ENCODE measurements at regions not wholly inside any gene's neighbourhood (a gene's known extent, or its start where the extent isn't known, plus 50 kb on each side); places are given as distances from the start of the nearest gene placed in this dataset.

- no peak overlapping the region for H3K4me3 ChIP-seq
- H3K9ac ChIP-seq (ENCODE audit: insufficient read depth in 1 of 2, low read depth in 2 of 2, low read length in 2 of 2), result no peak overlapping the region
- H2AFZ ChIP-seq (ENCODE audit: low read depth, low read length), result no peak overlapping the region
- FAIRE-seq (no peak), DNase-seq (ENCODE audit: extremely low read depth in 1 of 4, low spot score in 3 of 4) (no peak), ATAC-seq (no peak)
- no peaks in the 10 kb centered on the region for H3K9me1 ChIP-seq (ENCODE audit: control insufficient read depth, insufficient read depth, low read length)
- H3K36me3 ChIP-seq (ENCODE audit: control insufficient read depth, insufficient read depth, low read length), result no peaks in the 10 kb centered on the region
- 0% methylated on average over 3 of the region's 3 CpGs for WGBS (ENCODE audit: insufficient coverage, low coverage, missing lambda C conversion rate)
- ChIA-PET POLR2A (no interaction called here), CTCF (ENCODE audit: low intra/inter-chr PET ratio) (no interaction called here)
- no peaks in the 10 kb centered on the region for H3K9me3 ChIP-seq (replicated peaks; ENCODE audit: control insufficient read depth, insufficient read depth, low read depth, low read length)
- BruUV-seq (replicated peaks), result no TSS peak
- intact Hi-C loops (cut with micrococcal nuclease) (no loop called here), in situ Hi-C loops (cut with MboI) (no loop called here)
- no peaks in the 10 kb centered on the region for H3K27me3 ChIP-seq (ENCODE audit: control insufficient read depth in 2 of 2, insufficient read depth in 2 of 2, low read length in 2 of 2)
- H3K4me1 ChIP-seq (replicated peaks in 1 of 2; ENCODE audit: control insufficient read depth in 2 of 2, insufficient read depth in 2 of 2, low read length in 2 of 2), result no peaks in the 10 kb centered on the region
- H3K27ac ChIP-seq (ENCODE audit: extremely low read depth, low read depth, low read length), result no peak overlapping the region
- TF ChIP-seq ZNF146 (CRISPR knock-in tag; IDR thresholded peaks at IDR 0.05; ENCODE audit: unreplicated experiment) (no peak), ZNF707 (CRISPR knock-in tag; conservative IDR thresholded peaks at IDR 0.05) (no peak)
- H4K20me1 ChIP-seq (replicated peaks; ENCODE audit: control insufficient read depth, insufficient read depth, low read length), result no peaks in the 10 kb centered on the region
- H3K4me2 ChIP-seq (ENCODE audit: insufficient read depth, low read length), result no peak overlapping the region
- no peaks in the 10 kb centered on the region for H3K79me2 ChIP-seq (ENCODE audit: control insufficient read depth, insufficient read depth, low read length)
Measured at GRCh38 chr9:82124090-82124489, 135.5 kb downstream of the SPATA31D1 start.

GRCh38 chr9:82126256-82126655, 137.7 kb downstream of the SPATA31D1 start:
- Histone ChIP-seq H3K79me2 (ENCODE audit: control insufficient read depth, insufficient read depth, low read length) (no peaks in the 10 kb centered on the region), H3K9me3 (replicated peaks; ENCODE audit: control insufficient read depth, insufficient read depth, low read depth, low read length) (no peaks in the 10 kb centered on the region), H3K9me1 (ENCODE audit: control insufficient read depth, insufficient read depth, low read length) (no peaks in the 10 kb centered on the region), H3K4me2 (ENCODE audit: insufficient read depth, low read length) (no peak overlapping the region), H4K20me1 (replicated peaks; ENCODE audit: control insufficient read depth, insufficient read depth, low read length) (no peaks in the 10 kb centered on the region), H3K27ac (ENCODE audit: extremely low read depth, low read depth, low read length) (no peak overlapping the region), H3K27me3 (ENCODE audit: control insufficient read depth in 2 of 2, insufficient read depth in 2 of 2, low read length in 2 of 2) (no peaks in the 10 kb centered on the region), H3K36me3 (ENCODE audit: control insufficient read depth, insufficient read depth, low read length) (no peaks in the 10 kb centered on the region), H3K4me1 (replicated peaks in 1 of 2; ENCODE audit: control insufficient read depth in 2 of 2, insufficient read depth in 2 of 2, low read length in 2 of 2) (no peaks in the 10 kb centered on the region), H3K4me3 (no peak overlapping the region), H3K9ac (ENCODE audit: insufficient read depth in 1 of 2, low read depth in 2 of 2, low read length in 2 of 2) (no peak overlapping the region), H2AFZ (ENCODE audit: low read depth, low read length) (no peak overlapping the region)
- ChIA-PET CTCF (ENCODE audit: low intra/inter-chr PET ratio) (no interaction called here), POLR2A (no interaction called here)
- no peak for FAIRE-seq
- no peak for TF ChIP-seq RBM25 (IDR thresholded peaks at IDR 0.05; ENCODE audit: low read depth, low read length, severe bottlenecking)
- no peak for TF ChIP-seq ARNT (IDR thresholded peaks at IDR 0.05)
- TF ChIP-seq ZFP36 (IDR thresholded peaks at IDR 0.05; ENCODE audit: low read depth, low read length, partially characterized antibody), result no peak
- no peak for TF ChIP-seq ATF6 (CRISPR knock-in tag; IDR thresholded peaks at IDR 0.05)
- no peak for TF ChIP-seq ERF (CRISPR knock-in tag; IDR thresholded peaks at IDR 0.05)
- intact Hi-C loops (cut with micrococcal nuclease) (no loop called here), in situ Hi-C loops (cut with MboI) (no loop called here)
- WGBS (ENCODE audit: insufficient coverage, low coverage, missing lambda C conversion rate), result 0% methylated on average over 3 of the region's 3 CpGs
- no peak for ATAC-seq
- no peak for DNase-seq (ENCODE audit: extremely low read depth in 1 of 4, low spot score in 3 of 4)
- no TSS peak for BruUV-seq (replicated peaks)

Data from K562 (cell line).